Right renal cortex interstitium (tissue), 3 donors: ENCODE measurements at regions not wholly inside any gene's neighbourhood (a gene's known extent, or its start where the extent isn't known, plus 50 kb on each side); places are given as distances from the start of the nearest gene placed in this dataset.

Experiments
- DNase-seq, 3 donors: peaks; one replicate each; pipeline ENCODE4 v3.0.0-alpha.2; 2013; ENCODE audit warnings: low read depth in 3 of 3, low spot score in 2 of 3

DNA sequence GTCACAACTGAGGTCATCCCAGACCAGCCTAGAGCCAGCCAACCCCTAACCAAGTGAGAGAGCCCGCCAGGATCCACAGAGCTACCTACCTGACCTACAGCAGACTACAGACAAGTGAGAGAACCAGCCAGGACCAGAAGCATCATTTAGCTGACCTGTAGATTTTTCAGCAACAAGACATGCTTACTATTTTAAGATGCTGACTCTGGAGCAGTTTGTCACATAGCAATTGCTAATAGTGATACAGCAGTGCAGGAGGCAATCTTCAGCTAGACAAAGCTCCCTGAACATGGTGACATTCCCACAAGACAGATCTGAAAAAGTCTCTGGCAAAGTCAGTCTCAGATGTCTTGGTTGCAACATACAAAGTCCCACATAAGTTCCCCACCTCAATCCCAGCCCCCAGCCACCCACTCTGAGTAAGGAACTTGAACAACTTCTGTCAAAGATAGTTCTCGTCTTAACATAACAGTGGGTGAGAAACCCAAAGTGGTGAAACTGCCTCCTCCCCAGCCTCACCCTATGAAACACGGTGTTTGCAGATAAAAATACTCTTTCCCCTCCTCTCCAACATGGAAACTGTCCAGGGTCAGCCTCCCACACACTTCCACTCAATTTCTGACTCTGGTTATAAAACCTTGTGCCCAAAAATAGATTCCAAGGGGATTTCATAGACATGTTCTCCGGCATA lies 120.3 kb upstream of the SLC6A11 start:
- DNase-seq = no peak

DNA sequence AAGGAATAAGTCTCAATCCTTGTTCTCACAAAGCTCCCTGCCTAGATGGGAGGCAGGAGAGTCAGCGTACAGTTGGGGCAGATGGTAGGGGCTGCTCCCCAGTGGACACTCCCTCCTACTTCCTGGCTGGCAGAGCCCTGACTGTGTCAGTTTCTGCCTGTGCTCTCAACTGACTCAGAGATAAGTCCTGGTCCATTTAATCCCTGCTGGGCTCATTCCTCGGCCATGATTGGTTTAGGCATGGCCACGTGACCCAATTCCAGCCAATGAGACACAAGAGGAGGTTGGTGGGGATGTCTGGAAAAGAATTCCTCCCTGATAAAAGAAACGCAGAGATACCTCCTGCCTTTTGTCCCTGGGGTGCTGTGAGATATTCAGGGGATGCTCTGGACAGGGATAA lies 118.1 kb upstream of the SLC6A11 start:
- DNase-seq = no peak

- DNase-seq = no peak
Observed at GRCh38 chr3:10700821-10701220, 115.2 kb upstream of the SLC6A11 start.

DNA sequence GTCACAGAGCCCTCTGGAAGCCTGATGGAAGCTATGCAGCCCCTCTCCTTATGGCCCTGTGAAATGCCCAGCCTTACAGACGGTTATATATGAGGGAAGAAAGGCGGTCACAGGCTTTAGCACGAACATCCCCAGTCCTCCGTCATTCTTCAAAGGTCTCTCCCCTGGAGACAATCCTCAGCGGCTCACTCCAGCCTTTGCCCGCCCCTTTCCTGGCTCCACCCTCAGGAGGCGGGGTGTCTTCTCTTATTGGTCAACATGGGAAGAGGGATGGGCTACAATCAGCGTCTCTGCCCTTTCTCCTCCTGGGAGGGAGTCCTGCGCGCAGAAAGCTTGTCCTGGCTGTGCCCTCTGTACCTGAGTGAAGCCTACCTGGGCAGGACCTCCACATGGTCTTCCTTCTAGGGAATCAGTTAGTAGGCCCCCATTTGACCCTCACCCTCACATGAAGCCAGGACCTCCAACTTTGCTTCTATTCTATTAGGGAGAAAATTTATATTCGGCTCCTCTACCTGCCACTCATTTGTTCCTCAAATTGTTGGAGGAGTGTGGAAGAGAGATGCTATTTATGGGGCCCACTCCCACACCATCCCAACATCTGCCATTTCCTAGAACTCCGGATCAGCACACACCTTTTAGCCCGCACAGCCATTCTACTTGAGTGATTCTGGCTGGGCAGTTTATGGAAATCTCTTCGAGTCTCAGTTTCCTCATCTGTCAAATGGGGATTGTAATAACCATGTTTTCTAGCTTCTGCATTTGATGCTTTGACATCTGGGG lies 112.9 kb upstream of the SLC6A11 start:
- no peak for DNase-seq

DNA sequence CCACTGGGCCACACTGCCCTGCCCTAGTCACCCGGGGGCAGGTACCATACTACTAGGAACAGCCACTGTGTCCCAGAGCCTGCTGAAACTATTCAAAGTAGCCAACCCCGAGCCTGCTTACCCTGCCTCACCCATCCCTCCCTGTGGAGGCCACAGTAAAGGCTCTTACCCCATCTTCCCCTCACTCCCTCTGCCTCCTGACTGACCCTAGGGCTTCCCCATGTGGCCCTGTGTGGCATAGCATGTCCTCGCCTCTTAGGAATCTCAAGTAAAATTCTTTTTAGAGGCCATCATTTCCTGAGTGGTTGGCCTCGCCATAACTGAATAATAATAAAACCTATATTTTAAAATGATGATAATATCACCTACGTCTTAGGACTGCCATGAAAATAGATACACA lies 112.2 kb upstream of the SLC6A11 start:
- no peak for DNase-seq

GRCh38 chr3:10706156-10706739 lies 109.8 kb upstream of the SLC6A11 start:
- DNase-seq = no peak

- no peak for DNase-seq
Observed at GRCh38 chr3:10706740-10707399, 109.2 kb upstream of the SLC6A11 start.

DNA sequence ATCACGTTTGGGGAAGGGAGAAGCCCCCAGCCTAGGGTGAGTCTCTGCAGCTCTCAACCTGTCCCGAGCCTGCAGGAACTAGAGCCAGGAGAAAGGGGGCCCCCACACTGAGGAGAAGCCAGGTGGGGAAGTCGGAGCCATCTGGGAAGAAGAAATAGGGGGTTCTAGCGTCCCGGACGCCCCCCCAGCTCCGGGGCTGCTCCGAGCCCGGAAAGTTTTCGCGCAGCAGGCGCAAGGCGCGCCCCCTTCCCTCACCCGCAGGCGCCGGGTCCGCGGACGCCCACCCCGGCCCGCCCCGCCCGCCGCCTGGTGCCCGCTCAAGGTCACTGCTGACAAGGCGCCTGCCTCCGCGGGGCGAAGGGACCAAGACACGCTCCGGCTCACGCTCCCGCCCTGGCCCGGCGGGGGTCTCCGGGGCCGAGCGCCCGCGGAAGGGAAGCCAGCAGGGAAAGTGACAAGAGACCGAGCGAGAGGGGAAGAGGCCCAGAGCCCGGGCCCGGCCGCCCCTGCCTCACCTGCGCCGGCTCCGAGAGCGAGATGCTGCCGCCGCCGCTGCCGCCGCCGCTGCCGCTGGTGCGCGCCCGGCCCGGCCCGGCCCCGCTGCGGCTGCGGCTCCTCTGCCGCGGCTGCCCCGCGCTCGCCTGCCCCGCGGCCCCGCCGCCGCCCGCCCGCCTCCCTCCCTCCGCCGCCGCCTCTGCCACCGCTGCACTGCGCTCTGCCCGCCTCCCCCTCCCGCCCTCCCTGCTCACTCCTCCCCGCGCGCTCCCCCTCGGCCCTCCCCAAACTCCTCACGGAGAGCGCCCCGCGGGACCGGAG lies 108.4 kb upstream of the SLC6A11 start:
- DNase-seq = no peak

GRCh38 chr3:10708216-10708893 lies 107.7 kb upstream of the SLC6A11 start:
- DNase-seq = no peak

DNA sequence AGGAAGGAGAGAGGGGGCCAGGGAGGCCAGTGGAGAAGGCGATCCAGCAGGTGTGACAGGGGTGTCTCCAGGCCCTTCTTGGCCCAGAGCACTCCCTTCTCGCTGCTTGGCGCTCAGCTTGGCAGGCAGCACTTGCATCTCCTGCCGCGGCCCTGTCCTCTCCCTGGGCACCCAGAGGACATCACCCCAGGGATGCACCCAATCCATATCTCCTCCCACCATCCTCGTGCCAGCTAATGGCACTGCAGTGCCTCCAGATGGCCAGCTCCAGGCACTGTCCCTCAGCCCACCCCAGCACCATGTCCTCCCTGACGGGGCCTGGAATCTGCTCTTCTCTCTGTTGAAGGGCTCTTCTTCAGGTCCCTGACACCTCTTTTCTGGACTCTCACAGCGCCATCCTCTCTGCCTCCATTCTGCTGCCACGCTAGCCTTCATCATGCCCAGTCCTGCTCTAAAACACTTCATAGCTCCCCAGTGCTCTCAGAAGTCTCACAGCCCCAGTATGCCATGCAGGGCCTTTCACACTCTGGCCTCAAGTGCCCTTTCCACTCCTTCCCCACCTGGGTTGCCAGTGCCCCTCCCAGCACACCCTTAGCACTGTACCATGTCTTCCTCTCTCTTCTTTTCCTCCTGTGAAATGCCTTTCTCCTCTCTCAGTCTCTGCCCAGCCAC lies 106.8 kb upstream of the SLC6A11 start:
- DNase-seq = no peak

DNA sequence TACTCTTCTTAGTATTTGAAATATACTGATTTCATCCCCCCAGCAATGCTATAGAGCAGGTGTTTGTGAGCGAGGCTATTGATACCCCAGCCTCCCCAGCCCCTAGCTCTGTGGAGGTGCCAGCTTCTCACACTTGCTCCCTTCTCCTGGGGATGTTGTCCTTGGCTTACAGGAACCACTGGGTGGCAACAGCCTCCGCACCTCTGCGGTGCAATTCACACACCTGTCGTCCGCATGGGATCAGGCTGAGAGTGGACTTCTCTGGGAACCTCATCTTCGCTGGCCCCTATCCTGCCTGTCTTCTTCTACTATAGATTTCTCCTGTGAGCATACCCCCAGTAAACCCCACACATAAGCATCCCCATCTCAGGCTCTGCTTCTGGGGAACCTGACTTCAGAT lies 103.9 kb upstream of the SLC6A11 start:
- no peak for DNase-seq

GRCh38 chr3:10713656-10714055 lies 102.4 kb upstream of the SLC6A11 start:
- DNase-seq = no peak

- DNase-seq = no peak
Observed at GRCh38 chr3:10715886-10716285, 100.1 kb upstream of the SLC6A11 start.

DNA sequence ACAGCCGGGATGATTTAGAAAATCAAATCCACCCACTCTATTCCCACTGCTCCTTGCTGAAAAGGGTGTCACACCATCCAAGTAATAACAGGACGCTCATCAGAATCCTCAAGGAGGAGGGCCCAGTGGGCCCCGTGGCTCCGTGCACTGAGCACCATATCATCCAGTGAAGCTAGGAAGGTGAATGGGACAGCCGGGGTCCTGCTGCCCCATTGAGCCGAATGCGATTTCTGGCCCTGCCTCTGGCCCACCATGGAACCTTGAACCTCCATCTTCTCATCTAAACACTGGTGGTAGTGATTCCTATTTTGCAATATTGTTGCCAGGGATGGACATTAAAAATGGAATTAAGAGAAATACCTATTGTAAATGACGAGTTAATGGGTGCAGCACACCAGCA lies 99.1 kb upstream of the SLC6A11 start:
- DNase-seq = no peak

DNA sequence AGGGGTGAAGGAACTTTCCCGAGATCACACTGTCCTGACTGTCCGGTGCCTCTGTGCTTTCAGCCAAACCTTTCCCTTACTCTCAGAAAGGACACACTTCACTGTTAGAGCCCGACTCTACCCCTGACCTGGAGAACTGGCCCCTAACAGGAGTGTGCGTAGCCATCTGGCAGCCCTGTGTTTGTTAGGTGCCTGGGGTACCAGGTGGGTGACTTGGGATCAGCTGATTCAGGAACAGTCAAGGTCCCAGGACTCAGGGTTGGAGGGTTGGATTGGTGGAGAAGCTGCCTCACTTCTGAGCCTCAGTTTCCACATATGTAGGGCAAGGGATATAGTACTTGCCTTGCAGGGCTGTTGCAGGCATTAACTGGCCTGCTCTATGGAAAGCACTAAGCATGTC lies 98.3 kb upstream of the SLC6A11 start:
- no peak for DNase-seq

GRCh38 chr3:10721101-10721500 lies 94.9 kb upstream of the SLC6A11 start:
- no peak for DNase-seq

- DNase-seq = no peak
Observed at GRCh38 chr3:10722911-10723310, 93.1 kb upstream of the SLC6A11 start.

- no peak for DNase-seq
Observed at GRCh38 chr3:10723991-10724390, 92.0 kb upstream of the SLC6A11 start.

DNA sequence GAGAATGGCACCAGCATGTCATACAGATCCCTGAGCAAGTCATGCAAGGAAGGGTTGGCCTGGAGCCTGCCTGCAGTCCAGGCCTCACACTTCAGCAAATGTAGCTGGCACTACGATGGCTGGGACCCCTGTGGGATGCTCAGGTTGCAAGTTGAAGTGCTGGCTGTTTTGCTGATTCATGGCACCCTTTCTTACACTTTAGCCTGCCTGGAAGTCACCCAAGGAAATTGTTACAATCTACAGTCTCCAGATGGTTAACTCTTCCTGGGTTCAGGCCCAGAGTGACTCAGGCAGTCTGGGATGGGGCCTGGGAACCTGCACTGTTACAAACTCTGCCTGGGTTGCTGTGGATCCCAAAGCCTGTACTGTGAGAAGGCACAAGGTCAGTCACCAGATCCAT lies 91.0 kb upstream of the SLC6A11 start:
- DNase-seq = no peak

DNA sequence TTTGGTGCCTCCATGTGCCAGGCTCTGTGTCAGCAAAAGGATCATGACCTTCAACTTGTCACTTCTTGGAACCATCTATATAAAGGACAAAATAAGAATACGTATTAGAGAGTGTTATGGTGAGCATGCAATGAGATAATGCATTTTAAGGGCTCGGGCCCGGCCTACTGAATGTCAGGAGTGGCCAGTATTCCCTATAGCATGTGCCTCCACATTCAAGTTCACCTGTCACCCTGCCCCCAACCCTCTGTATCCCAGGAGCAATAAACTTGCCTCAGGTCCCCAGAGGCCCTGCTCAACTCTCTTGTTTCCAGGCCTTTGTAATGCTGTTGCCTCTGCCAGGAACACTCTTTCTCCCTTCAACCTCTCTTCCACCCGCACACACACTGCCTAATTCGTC lies 90.2 kb upstream of the SLC6A11 start:
- DNase-seq = no peak
